ENCODE measurements at regions not wholly inside any gene's neighbourhood (a gene's known extent, or its start where the extent isn't known, plus 50 kb on each side); places are given as distances from the start of the nearest gene placed in this dataset.

DNA sequence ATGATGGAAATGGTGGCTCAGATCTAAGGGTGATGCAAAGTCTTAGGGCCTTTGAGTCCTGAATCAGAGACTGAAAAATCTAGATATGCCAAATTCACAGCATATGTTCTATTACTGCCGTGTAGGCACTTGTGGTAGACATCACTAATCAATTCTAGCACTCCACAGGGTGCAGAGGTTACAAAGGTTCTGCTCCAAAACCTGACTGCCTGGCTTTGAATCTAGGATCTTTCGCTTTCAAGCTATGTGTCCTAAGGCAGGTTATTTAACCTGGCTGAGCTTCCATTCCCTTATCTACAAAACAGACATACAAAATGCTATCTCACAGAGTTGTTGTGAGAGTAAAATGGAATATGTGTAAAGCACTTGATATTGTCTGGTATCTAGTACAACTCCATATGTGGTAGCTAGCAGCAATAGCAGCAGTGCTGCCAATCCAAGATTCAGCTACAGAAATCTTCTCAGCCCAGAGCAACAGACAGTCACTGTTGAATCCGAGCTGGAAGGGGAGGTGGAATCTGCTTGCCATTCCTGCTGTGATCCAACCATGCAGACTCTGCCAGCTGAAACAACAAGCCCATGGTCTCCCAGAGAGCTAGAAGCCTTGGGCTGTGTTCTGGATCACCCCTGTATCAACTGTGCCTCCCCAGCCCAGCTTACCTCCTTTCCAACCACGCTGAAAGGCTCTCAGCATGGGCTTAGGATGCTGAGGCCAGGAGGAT is 206.9 kb downstream of the TFAP2C start:
- no peak for DNase-seq (ENCODE audit: low read depth in 2 of 2)

DNA sequence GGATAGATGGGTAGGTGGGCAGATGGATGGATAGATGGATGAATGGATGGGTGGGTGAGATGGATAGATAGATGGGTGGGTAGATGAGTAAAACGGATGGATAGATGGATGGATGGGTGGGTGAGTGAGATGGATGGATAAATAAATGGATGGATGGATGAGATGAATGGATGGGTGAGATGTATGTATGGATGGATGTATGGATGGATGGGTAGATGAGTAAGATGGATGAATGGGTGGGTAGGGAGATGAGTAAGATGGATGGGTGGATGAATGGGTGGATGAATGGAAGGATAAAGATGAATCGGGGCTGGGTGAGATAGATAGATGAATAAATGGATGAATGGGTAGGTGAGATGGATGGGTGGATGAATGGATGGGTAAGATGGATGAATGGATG is 210.1 kb downstream of the TFAP2C start:
- DNase-seq (ENCODE audit: low read depth in 2 of 2), result no peak

DNA sequence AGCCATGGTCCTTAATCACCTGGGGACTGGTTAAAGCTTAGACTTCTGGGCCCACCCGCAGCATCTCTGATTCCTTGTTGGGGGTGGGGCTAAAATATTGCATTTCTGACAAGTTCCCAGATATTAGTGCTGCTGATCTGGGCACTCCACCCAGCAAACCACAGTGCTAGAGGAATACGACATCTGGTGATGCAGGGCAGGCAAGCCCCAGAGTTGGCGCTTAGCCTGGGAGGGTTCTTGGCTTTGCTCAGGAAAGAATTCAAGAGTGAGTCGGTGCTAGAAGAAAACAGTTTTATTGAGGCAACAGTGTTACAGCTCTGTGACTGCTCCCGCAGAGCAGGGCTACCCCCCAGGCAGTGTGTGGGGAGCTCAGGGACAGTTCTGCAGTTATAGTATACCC is 210.7 kb downstream of the TFAP2C start:
- DNase-seq (ENCODE audit: low read depth in 2 of 2), result no peak

DNA sequence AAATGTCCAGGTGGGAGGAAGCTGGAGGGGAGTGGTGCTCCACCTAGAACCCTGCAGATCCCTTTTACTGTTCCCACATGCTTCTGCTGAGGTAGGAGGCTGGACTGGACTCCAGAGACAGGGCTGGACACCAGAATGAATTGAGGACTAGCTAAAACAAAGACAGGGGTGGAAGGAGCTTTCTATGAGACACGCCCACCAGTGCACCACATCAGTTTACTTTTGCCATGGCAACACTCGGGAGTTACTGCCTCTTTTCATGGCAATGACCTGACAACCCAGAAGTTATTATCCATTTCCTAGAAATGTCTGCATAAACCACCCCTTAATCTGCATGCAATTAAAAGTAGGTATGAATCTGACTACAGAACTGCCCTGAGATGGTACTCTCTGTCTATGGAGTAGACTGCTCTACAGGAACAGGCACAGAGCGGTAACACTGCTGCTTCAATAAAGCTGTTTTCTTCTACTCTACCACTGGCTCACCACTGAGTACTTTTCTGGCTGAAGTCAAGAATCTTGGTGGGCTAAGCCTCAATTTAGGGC is 211.7 kb downstream of the TFAP2C start:
- no peak for DNase-seq (ENCODE audit: low read depth in 2 of 2)

DNA sequence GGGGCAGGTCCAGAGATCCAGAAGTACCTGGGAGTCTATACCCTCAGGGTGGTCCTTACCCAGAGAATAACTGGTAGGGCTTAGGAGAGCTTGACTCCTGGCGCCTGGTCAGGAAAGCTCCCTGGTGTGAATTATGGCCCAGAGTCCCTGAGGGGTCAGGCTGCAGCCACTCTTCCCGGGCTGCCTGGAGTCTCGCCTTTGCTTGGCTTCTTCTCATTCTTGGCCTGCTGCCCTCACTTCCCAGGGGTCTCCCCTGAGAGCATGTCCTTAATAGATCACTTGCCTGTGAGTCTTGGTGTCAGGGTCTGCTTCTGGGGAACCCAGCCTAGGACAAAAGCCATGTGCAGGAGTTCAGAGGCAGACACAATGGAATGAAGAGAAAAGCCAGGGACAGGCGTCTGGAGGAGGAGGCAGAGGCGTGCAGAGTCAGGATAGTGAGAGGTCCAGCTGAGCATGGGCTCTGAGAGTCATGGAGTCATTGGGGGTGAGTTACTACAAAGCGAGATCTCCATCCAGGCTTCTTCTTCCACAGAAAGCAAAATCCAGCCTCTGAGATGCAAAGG is 212.3 kb downstream of the TFAP2C start:
- no peak for DNase-seq (ENCODE audit: low read depth in 2 of 2)

DNA sequence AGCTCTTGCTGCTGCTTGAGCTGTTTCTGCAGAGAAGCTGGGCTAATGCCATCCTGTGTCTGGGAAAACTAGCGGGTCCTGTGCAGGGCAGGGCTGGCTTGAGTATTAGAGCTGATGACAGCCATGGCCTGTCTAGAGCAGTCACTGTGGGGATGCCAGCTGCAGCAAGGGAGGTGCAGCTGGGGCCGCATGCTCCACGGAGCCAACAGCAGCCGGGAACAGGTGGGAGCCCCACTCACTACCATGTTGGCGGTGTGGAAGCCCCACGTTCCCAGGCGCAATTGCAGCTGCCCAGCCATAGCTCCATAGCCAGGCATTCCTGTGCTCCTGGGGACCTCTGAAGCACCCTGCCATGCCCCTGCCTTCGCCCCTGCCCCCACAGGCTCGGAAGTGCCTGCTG is 212.9 kb downstream of the TFAP2C start:
- no peak for DNase-seq (ENCODE audit: low read depth in 2 of 2)

DNA sequence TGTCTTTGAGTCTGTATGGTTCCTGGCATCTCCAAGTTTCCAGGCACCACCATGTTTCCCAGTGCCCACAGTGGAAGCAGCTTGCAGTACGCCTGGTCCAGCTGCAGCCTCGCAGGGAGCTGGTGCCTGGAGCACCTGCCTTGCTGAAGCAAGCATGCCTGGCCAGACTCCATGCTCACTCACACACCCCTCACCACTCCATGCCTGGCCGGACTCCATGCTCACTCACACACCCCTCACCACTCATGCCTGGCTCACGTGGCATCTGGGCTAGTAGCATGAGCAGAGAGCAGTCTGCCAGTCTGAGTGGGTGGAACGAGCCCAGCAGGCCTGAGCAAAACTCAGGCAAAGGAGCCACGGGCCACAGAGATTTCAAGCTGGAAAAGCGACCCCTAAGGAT is 214.3 kb downstream of the TFAP2C start:
- DNase-seq (ENCODE audit: low read depth in 2 of 2), result no peak

DNA sequence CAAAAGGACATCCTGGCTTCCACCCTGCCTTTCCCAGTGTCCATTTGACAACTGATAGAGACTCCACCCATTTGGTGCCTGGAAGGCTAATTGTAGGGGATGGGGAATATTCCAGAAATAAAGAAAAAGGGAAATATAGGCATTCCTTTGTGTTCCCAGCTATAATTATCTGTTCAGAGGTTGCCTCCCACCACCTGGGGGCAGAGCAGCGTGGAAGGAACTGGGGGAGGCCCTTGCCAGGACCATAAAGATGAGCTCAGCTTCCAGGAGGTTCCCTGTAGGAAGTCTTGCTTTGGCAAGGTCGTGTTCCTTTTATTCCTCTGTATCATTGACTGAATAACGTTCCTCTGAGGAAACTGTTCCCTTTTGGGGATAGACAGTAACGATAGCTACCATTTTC is 214.7 kb downstream of the TFAP2C start:
- DNase-seq (ENCODE audit: low read depth in 2 of 2), result no peak

DNA sequence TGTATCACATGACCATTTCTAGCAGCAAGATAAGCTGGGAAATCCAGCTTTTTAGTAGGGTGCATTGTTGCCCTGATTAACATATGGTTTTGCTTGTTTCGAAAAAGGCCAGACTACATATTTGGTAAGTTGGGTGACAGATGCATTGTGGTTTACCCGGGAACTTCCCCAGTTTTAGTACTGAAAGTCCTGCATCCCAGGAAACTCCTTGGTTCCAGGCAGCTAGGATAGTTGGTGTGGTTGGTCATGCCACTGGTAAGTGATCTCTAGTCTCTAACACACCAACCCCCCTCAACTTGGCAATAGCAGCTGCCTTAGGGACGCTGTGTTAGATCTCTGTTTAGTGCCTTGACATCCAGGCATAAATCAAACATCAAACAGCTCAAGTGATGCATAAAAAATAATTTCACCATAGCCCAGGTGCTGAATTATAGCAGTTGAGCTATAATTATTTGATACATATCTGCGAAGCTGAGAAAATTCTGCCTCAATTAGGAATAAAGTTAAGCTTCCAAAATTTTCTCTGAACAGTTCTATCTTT is 216.5 kb downstream of the TFAP2C start:
- DNase-seq (ENCODE audit: low read depth in 2 of 2), result no peak

DNA sequence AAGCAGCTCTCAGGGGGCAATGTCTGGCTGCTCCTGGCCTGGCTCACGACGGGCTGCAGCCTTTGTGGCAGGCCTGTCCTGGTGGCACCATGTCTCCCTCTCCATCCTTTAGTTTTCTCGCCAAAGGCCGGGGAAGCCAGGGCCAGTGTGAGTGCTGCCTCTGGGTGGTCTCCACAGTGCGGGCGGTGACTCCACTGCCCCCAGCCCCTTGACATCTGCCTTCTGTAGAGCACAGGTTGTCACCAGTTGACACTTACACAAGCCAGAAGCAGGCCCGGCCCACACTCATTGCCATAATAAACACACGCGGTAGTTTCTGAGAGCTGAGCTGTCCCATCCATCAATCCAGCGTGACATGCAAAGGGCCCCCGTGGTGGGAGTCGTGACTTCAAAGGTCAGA is 219.5 kb downstream of the TFAP2C start:
- DNase-seq (ENCODE audit: low read depth in 2 of 2), result no peak

DNA sequence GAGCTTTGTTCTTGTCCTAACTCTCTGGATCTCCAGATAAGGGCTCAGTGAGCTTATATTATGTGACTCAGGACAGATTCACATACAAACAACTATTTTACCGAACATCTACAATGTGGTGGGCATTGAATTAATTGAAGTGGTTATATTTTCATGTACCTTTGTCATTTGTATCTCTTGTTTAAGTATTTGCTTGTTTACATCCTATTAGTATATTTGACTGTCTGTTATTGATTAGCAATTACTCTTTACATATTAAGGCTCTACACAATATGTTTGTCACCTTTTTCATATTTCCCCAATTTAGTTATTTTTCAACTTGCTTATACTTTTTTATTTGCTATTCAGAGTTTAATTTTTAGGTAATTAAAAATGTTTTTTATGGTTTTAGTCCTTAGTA is 222.4 kb downstream of the TFAP2C start:
- DNase-seq (ENCODE audit: low read depth in 2 of 2), result no peak

DNA sequence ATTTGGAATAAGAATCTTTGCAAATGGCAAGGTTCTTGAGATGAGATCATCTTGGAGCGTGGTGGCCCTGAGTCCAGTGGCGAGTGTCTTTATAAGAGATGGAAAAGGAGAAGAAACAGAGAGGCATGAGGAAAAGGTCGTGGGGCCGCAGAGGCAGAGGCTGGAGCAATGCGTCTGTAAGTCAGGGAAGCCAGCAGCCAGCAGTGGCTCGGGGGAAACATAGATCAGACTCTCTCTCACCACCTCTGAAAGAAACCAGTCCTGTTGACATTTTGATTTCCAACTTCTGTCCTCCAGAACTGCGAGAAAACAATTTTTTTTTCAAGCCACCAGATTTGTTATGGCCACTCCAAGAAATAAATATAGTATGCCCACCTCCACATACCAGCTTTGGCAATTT is 226.6 kb downstream of the TFAP2C start:
- no peak for DNase-seq (ENCODE audit: low read depth in 2 of 2)

DNA sequence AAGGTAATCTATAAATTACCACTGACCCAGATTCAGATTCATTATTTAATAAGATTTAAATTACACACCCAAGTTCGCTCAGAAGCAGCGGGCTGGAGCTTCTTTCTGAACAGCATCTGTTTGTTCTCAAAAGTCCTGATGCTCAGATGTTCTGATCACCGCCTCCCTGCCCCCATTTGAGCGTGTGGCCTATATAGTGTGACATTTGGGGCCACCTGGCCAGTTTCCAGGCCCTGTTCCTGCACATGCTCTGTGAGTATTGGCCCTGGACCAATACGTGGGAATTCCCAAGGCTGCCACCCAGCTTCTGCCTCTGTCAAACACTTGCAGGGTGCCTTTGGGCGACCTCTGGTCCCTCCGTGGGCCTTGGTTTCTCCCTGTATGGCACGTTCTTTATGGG is 228.8 kb downstream of the TFAP2C start:
- DNase-seq (ENCODE audit: low read depth in 2 of 2), result no peak

DNA sequence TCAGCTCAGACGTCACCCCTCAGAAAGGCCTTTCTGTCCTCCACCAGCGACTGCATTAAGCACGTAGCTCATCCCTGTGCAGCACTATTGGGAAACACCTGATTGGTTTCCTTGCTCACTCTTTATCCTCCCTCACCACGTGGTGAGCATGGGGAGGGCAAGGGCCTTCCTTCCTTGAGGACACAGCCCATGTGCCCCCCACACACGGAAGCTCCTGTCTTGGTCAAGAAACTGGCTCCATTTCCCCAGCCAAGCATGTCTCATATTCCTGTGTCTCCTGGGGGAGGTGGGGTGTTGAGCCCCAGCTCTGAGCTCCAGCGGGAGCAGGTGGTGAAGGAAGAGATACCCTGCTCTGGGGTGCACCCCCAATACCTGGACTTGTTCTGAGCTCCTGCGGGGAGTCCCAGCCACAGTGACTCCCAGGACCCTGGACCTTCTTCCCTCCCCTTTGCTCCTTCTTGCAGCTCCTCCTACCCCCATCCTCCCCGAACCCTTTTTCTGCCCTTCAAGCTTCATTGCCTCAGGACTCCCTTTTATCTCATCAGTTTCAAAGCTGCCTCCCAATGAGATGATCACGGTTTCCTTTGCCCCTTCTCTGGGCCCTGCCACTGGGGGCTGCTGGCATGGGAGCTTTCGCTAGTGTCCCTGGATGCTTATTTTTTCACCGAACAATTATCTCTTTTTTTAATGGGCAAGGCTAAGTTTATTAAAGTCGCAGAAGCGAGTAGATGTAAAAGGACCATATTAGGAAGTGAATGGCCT is 230.1 kb downstream of the TFAP2C start:
- DNase-seq (ENCODE audit: low read depth in 2 of 2), result no peak

DNA sequence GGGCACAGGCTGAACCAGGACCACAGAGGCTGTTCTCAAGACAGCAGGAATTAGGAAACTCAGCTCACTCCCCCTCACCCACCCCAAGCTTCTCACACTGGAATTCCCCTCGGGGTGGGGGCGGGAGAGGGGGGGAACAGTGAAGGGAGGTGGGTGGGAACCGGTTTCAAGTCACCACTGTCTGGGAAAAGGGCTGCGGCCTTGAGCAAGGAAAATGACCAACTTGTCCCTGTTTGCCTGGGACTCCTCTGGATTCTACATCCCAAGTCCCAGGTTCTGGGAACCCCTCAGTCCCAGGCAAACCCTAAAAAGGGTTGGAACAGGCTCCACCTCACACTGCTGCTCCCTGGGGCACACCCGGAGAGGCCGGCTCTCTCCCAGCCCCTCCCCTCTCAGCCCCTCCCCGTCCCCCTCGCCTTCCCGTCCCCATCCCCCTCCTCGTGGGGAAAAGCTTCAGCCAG is 230.7 kb downstream of the TFAP2C start:
- DNase-seq (ENCODE audit: low read depth in 2 of 2), result no peak

DNA sequence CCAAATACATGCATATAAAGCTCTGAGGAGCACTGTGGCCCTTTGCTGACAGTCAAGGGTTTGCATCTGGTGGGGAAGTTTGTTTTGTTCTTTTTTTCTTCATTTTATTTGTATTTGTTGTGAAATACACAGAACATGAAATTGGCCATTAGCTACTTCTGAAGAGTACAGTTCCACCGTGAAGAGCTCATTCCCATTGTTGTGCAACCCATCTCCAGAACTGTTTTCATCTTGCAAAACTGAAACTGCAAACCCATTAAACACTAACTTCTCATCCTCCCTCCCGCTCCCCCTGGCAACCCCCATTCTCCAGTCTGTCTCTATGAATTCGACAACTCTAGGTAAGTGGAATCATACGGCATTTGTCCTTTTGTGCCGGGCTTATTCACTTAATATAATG is 231.3 kb downstream of the TFAP2C start:
- no peak for DNase-seq (ENCODE audit: low read depth in 2 of 2)

DNA sequence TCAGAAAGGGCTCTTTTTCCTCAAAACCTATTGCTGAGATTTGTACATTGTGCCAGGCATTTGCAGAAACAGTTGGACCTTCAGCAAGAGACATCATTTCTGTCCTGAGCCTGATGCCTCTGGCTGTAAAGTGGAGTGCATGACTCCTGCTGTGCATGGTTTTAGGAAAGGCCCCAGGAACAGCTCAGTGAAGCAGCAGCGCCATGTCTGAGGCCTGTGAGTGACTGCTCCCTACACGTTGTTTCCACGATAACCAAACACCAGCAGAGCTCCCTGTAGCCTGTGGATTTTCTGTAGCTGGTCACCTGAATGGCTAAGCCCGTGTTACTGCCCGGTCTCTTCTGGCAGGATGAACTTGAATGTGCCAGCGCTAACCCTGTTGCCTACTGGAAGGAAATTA is 232.5 kb downstream of the TFAP2C start:
- DNase-seq (ENCODE audit: low read depth in 2 of 2), result no peak

DNA sequence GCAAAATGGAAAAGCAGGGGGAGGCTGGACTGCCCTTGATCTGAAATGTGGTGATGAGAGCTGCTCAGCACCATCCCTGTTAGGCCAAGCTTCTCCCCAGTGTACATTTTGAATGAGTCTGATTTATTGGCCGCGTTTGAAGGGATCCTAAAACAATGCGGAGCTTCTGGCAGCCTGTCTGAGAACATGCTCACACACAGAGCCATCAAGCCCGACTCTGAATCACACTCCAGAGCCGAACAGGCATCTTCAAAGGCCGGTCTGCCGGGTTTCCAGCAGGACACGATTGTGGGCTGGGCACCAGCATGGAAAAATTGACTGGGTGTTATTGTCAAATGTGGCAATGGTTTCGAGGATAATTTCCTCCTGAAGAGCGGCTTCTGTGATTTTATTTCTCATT is 235.9 kb downstream of the TFAP2C start:
- DNase-seq (ENCODE audit: low read depth in 2 of 2), result no peak

DNA sequence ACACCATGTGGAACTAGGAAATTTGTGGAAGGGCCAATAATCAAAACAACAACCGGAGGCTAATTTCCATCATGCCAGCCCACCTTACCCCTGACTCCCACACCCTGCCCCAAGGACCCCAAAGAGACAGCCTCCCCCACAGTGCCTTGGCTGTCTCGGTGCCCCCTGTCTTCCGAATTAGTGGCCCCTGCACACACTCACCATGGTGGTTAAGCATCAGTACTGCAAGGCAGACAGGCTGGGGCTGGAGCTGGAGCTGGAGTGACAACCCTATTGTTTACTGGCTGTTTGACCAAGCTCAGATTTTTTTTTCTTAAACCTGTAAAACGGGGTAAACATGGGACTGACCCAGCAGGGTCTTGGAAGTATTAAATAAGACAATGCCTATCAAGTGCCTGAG is 238.0 kb downstream of the TFAP2C start:
- DNase-seq (ENCODE audit: low read depth in 2 of 2), result no peak

DNA sequence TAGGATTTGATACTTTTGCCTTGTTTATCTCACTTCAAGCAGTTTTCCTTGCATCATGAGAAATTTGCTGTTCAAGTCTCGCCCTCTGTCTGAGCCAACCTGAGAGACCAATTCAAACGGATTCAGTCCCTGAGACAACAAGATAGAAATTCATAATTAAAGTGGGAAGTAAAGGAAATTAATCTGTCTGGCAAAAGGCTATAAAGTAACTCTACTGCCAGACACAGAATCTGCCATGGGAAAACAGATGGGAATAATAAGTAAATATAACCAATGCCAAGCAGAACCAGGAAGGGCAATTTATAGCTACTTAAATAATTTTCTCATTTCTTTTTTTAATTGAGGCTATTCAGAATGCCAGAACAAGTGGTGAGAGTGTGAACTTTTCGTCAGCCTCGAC is 239.6 kb downstream of the TFAP2C start:
- no peak for DNase-seq (ENCODE audit: low read depth in 2 of 2)

DNA sequence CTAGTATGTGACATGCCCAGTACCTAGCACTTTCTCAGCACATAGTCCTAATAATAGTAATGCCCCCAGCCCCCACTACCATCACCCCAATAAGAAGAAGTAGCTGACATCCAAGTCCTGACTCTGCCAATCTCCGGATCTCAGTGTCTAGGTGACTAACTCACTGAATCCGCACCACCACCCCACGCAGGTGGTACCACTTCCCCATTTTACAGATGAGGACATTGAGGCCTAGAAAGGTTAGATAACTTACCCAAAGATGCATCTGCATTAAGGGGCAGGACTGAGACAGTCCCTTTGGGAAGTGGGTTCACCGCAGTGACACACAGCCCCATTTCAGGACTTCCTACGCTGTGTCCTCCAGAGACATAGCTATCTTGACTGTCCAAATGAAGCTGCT is 241.2 kb downstream of the TFAP2C start:
- no peak for DNase-seq (ENCODE audit: low read depth in 2 of 2)

DNA sequence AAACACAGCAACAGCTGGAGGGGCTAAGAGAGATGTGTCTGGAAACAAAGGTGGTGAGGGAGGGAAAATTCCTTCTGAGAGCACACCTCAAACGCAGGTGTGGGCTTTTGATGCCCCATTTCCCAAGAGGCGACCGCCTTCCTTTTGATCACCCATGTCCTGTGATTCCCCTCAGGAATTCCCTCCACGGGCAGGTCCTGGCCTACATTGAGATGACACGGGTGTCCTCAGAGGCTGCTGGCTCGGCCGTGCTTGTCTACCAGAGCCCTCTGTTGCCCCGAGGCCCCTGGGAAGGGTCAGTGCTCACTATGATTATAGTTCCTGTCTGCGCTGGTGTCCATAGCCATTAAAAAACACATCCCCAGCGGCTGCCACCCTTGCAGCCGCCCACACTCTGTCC is 242.6 kb downstream of the TFAP2C start:
- DNase-seq (ENCODE audit: low read depth in 2 of 2), result no peak

Data from stimulated activated CD8-positive, alpha-beta memory T cell treated with anti-CD3 and anti-CD28 coated beads, Interleukin-2, amount 100 ng/mL, for 1 hour (primary cell).